Endothelial cell of umbilical vein (primary cell): ENCODE measurements at regions not wholly inside any gene's neighbourhood (a gene's known extent, or its start where the extent isn't known, plus 50 kb on each side); places are given as distances from the start of the nearest gene placed in this dataset.

ENCODE experiments used
- BruUV-seq: library from RNA; stranded (reverse); fragments of 400-500 nt; replicated peaks from 2 replicates; lab custom pipeline; 2021; lab: Mats Ljungman, UMichigan
- CTCF ChIA-PET: fragments of 300-600, 350-600 bp; sonication (Branson Sonifier 250); formaldehyde crosslinking; loops from one replicate; lab custom pipeline; 2021; ENCODE audit warnings: antibody characterized with exemption, inconsistent platforms; lab: Charles Lee
- POLR2A ChIA-PET: fragments of 300-600, 350-600 bp; sonication (Branson Sonifier 250); formaldehyde crosslinking; loops from one replicate; lab custom pipeline; 2021; ENCODE audit warnings: antibody characterized with exemption, inconsistent platforms; lab: Charles Lee
- DNase-seq: peaks from one replicate; pipeline ENCODE4 v3.0.0-alpha.2; 2011; ENCODE audit warnings: low read depth, low spot score
- FAIRE-seq: peaks from 2 replicates; lab custom pipeline; 2011; peaks lifted over from hg19 to GRCh38; lab: Jason Lieb, UNC
- H2AFZ ChIP-seq: 2 replicates; pipeline ENCODE4 v1.6.0; 2012; ENCODE audit warnings: low read depth, low read length, control low read depth, inconsistent platforms
- H3K27ac ChIP-seq: 2 replicates; pipeline ENCODE4 v1.5.1; 2011; ENCODE audit warnings: low read depth, mild to moderate bottlenecking, control low read depth, low read length, moderate library complexity; ENCODE audit not compliant: insufficient read depth
- H3K27me3 ChIP-seq, 2 experiments: 2 replicates each; pipeline versions ENCODE4 v1.6.0 to v1.6.1; 2011; ENCODE audit warnings: low read length in 2 of 2, mixed read lengths in 1 of 2; ENCODE audit not compliant: control insufficient read depth in 2 of 2, insufficient read depth in 2 of 2
- H3K36me3 ChIP-seq, 2 experiments: 2 replicates in 1 of 2; 3 replicates in 1 of 2; pipeline ENCODE4 v1.5.1; 2011; ENCODE audit warnings: low read length in 2 of 2, mild to moderate bottlenecking in 1 of 2, moderate library complexity in 1 of 2; ENCODE audit not compliant: control insufficient read depth in 2 of 2, insufficient read depth in 2 of 2; ENCODE audit errors: extremely low read depth in 1 of 2
- H3K4me1 ChIP-seq: 3 replicates; pipeline ENCODE4 v1.5.1; 2011; ENCODE audit warnings: mild to moderate bottlenecking, low read length; ENCODE audit not compliant: control insufficient read depth, insufficient read depth; ENCODE audit errors: extremely low read depth
- H3K4me2 ChIP-seq: 2 replicates; pipeline ENCODE4 v1.6.1; 2011; ENCODE audit warnings: low read length, control low read depth, mixed read lengths; ENCODE audit not compliant: insufficient read depth
- H3K4me3 ChIP-seq, 3 experiments: fragments of 200-600 bp in 1 of 3; sonication (generic), shearing (Covaris generic) in 1 of 3; replicated peaks in 1 of 3; 2 replicates each; pipeline ENCODE4 v1.5.1; 2011 to 2016; ENCODE audit warnings: control low read depth in 3 of 3, low read length in 3 of 3, mild to moderate bottlenecking in 2 of 3, inconsistent platforms in 1 of 3, low read depth in 1 of 3, moderate library complexity in 1 of 3; ENCODE audit not compliant: insufficient read depth in 1 of 3
- H3K79me2 ChIP-seq: 2 replicates; pipeline ENCODE4 v1.6.0; 2012; ENCODE audit warnings: low read length, inconsistent platforms; ENCODE audit not compliant: control insufficient read depth, insufficient read depth
- H3K9ac ChIP-seq: replicated peaks from 2 replicates; pipeline ENCODE3; 2011; ENCODE audit warnings: low read length, control low read depth; ENCODE audit not compliant: insufficient read depth; ENCODE audit errors: extremely low read depth
- H3K9me1 ChIP-seq: replicated peaks from 3 replicates; pipeline ENCODE4 v1.6.0; 2011; ENCODE audit warnings: mild to moderate bottlenecking, low read length; ENCODE audit not compliant: control insufficient read depth, insufficient read depth; ENCODE audit errors: extremely low read depth
- H3K9me3 ChIP-seq: replicated peaks from 2 replicates; pipeline ENCODE4 v1.5.1; 2012; ENCODE audit warnings: low read length, inconsistent platforms; ENCODE audit not compliant: control insufficient read depth, insufficient read depth
- H4K20me1 ChIP-seq: replicated peaks from 2 replicates; pipeline ENCODE3; 2011; ENCODE audit warnings: mild to moderate bottlenecking, low read length; ENCODE audit not compliant: control insufficient read depth, insufficient read depth; ENCODE audit errors: extremely low read depth
- EZH2 ChIP-seq: IDR thresholded peaks from 2 replicates; pipeline ENCODE4 v1.6.1; 2012; ENCODE audit warnings: borderline replicate concordance, low read depth, mild to moderate bottlenecking, moderate library complexity, low read length, inconsistent platforms; ENCODE audit not compliant: severe bottlenecking
- FOS ChIP-seq: IDR thresholded peaks from 2 replicates; pipeline ENCODE4 v1.6.1; 2011; ENCODE audit warnings: mild to moderate bottlenecking, low read length, moderate library complexity, borderline replicate concordance; ENCODE audit not compliant: insufficient read depth
- GATA2 ChIP-seq: IDR thresholded peaks from 2 replicates; pipeline ENCODE4 v1.7.0; 2011; ENCODE audit warnings: low read depth, mild to moderate bottlenecking, moderate library complexity, mixed read lengths, low read length; ENCODE audit not compliant: insufficient read length, insufficient read depth
- JUN ChIP-seq: IDR thresholded peaks from 2 replicates; pipeline ENCODE4 v1.6.1; 2011; ENCODE audit warnings: borderline replicate concordance, low read depth; ENCODE audit not compliant: insufficient read length, insufficient read depth
- MYC ChIP-seq: IDR thresholded peaks from one replicate; pipeline ENCODE4 v1.6.1; 2011; ENCODE audit warnings: mild to moderate bottlenecking, low read depth, low read length
- POLR2A ChIP-seq: IDR thresholded peaks from 2 replicates; pipeline ENCODE4 v1.6.1; 2012; ENCODE audit warnings: low read depth, mild to moderate bottlenecking, control low read depth, low read length
- POLR2AphosphoS5 ChIP-seq: IDR thresholded peaks from 2 replicates; pipeline ENCODE4 v1.6.1; 2012; ENCODE audit warnings: low read depth, mild to moderate bottlenecking, control low read depth, low read length, moderate library complexity; ENCODE audit not compliant: insufficient read depth
- dilution Hi-C: fragments of 300-500 bp; cut with MboI; formaldehyde crosslinking; loops from one replicate; pipeline ENCODE4 v1.15.0; 2019; ENCODE audit warnings: low sequenced_read_pairs; ENCODE audit not compliant: extremely low pct_ligation_motif_present
- intact Hi-C: fragments of 100-400 bp; cut with micrococcal nuclease; formaldehyde crosslinking; loops from one replicate; pipeline ENCODE4 v1.10.0; 2022
- TF ChIP-seq, protein P1 (sequence below), 2 donors: IDR thresholded peaks; 1 replicate in 1 of 2; 2 replicates in 1 of 2; pipeline ENCODE4 v1.5.1; 2011; ENCODE audit warnings: low read length in 2 of 2, mild to moderate bottlenecking in 2 of 2, moderate library complexity in 2 of 2, control low read depth in 1 of 2, inconsistent platforms in 1 of 2, low read depth in 1 of 2; ENCODE audit not compliant: insufficient read depth in 1 of 2; ENCODE audit errors: extremely low read depth in 1 of 2
- TF ChIP-seq, protein P2 (sequence below): IDR thresholded peaks from 2 replicates; pipeline ENCODE4 v1.6.1; 2011; ENCODE audit not compliant: insufficient read depth, insufficient read length

DNA sequence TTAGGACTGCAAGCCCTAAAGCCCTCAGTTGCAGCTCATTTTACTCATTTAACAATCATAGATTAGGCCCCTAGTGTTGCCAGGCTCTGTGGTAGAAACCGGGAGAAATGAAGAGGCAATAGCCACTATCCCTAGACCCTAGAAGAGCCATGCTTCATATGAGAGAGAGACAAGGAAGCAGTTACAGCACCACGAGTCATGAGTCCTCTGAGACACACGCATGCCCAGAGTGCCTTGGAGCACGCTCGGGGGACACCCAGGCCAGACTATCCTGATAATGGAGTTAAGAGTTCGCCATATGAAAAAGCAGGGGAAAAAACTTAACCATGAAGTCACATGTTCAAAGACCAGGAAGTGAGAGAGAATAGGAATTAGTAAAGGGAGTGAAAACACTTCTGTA is 321.5 kb upstream of the PKDCC start:
- no TSS peak for BruUV-seq
- Histone ChIP-seq H3K9me1 (no peaks in the 10 kb centered on the region), H3K27me3 (no peaks in the 10 kb centered on the region), H4K20me1 (no peaks in the 10 kb centered on the region), H3K4me3 (no peak overlapping the region), H3K36me3 (no peaks in the 10 kb centered on the region), H3K4me2 (no peak overlapping the region), H3K27ac (no peak overlapping the region), H3K79me2 (no peaks in the 10 kb centered on the region), H3K4me1 (no peaks in the 10 kb centered on the region), H3K9ac (no peak overlapping the region), H2AFZ (no peak overlapping the region), H3K9me3 (no peaks in the 10 kb centered on the region)
- ChIA-PET POLR2A (no interaction called here), CTCF (no interaction called here)
- TF ChIP-seq POLR2AphosphoS5 = no peak
- TF ChIP-seq POLR2A = no peak
- TF ChIP-seq, protein P1, sequence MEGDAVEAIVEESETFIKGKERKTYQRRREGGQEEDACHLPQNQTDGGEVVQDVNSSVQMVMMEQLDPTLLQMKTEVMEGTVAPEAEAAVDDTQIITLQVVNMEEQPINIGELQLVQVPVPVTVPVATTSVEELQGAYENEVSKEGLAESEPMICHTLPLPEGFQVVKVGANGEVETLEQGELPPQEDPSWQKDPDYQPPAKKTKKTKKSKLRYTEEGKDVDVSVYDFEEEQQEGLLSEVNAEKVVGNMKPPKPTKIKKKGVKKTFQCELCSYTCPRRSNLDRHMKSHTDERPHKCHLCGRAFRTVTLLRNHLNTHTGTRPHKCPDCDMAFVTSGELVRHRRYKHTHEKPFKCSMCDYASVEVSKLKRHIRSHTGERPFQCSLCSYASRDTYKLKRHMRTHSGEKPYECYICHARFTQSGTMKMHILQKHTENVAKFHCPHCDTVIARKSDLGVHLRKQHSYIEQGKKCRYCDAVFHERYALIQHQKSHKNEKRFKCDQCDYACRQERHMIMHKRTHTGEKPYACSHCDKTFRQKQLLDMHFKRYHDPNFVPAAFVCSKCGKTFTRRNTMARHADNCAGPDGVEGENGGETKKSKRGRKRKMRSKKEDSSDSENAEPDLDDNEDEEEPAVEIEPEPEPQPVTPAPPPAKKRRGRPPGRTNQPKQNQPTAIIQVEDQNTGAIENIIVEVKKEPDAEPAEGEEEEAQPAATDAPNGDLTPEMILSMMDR (IDR thresholded peaks at IDR 0.05; ENCODE audit: extremely low read depth in 1 of 2, insufficient read depth in 1 of 2, low read depth in 1 of 2, low read length in 2 of 2) = no peak
- no peak for TF ChIP-seq FOS
- TF ChIP-seq, protein P2, sequence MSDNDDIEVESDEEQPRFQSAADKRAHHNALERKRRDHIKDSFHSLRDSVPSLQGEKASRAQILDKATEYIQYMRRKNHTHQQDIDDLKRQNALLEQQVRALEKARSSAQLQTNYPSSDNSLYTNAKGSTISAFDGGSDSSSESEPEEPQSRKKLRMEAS = no peak
- no peak for TF ChIP-seq GATA2
- no peak for TF ChIP-seq JUN
- no peak for TF ChIP-seq EZH2
- TF ChIP-seq MYC = no peak
- dilution Hi-C loops = no loop called here
- no peak for FAIRE-seq
- intact Hi-C loops = no loop called here
- DNase-seq = no peak
